DMS 273 (cell line): ENCODE measurements at regions not wholly inside any gene's neighbourhood (a gene's known extent, or its start where the extent isn't known, plus 50 kb on each side); places are given as distances from the start of the nearest gene placed in this dataset.

Source experiments
- DNase-seq: peaks from one replicate; lab custom pipeline; 2025; ENCODE audit not compliant: unreplicated experiment; lab: John Stamatoyannopoulos, UW

GRCh38 chr13:34217343-34218025 lies 399.5 kb downstream of the RFC3 start:
- DNase-seq: no peak

- no peak for DNase-seq
Measured at GRCh38 chr13:34223984-34224383, 406.0 kb downstream of the RFC3 start.

GRCh38 chr13:34224877-34225276 lies 406.9 kb downstream of the RFC3 start:
- DNase-seq: no peak

- no peak for DNase-seq
Measured at GRCh38 chr13:34230271-34230670, 412.3 kb downstream of the RFC3 start.

GRCh38 chr13:34241332-34241731 lies 423.4 kb downstream of the RFC3 start:
- no peak for DNase-seq

GRCh38 chr13:34243403-34243802 lies 425.5 kb downstream of the RFC3 start:
- DNase-seq: no peak

GRCh38 chr13:34246511-34246910 lies 428.6 kb downstream of the RFC3 start:
- DNase-seq: no peak

GRCh38 chr13:34247596-34247995 lies 429.6 kb downstream of the RFC3 start:
- no peak for DNase-seq

GRCh38 chr13:34249546-34250039 lies 431.6 kb downstream of the RFC3 start:
- DNase-seq: no peak

- no peak for DNase-seq
Measured at GRCh38 chr13:34250151-34250670, 432.3 kb downstream of the RFC3 start.

- no peak for DNase-seq
Measured at GRCh38 chr13:34254366-34254765, 436.4 kb downstream of the RFC3 start.

GRCh38 chr13:34255711-34256110 lies 437.8 kb downstream of the RFC3 start:
- no peak for DNase-seq

GRCh38 chr13:34256236-34256635 lies 438.3 kb downstream of the RFC3 start:
- DNase-seq: no peak

- no peak for DNase-seq
Measured at GRCh38 chr13:34257966-34258365, 440.0 kb downstream of the RFC3 start.

- no peak for DNase-seq
Measured at GRCh38 chr13:34258646-34259386, 440.9 kb downstream of the RFC3 start.

- no peak for DNase-seq
Measured at GRCh38 chr13:34263681-34264080, 445.7 kb downstream of the RFC3 start.

- DNase-seq: no peak
Measured at GRCh38 chr13:34265046-34265679, 447.2 kb downstream of the RFC3 start.

GRCh38 chr13:34276764-34277163 lies 458.8 kb downstream of the RFC3 start:
- no peak for DNase-seq

GRCh38 chr13:34277936-34278335 lies 460.0 kb downstream of the RFC3 start:
- DNase-seq: no peak

GRCh38 chr13:34278780-34279179 lies 460.8 kb downstream of the RFC3 start:
- no peak for DNase-seq

- DNase-seq: no peak
Measured at GRCh38 chr13:34290661-34291060, 472.7 kb downstream of the RFC3 start.
